OCI-LY1 (cell line): ENCODE measurements at regions not wholly inside any gene's neighbourhood (a gene's known extent, or its start where the extent isn't known, plus 50 kb on each side); places are given as distances from the start of the nearest gene placed in this dataset.
"Not testable (repeated sequence)": the region's sequence is repeated elsewhere in the genome, so short reads cannot be mapped to it uniquely, and the experiment has no call there.

Source experiments
- H2AFZ ChIP-seq: fragments of 200-600 bp; sonication (generic), shearing (Covaris generic); 2 replicates; pipeline ENCODE4 v1.6.0; 2014; ENCODE audit warnings: antibody characterized with exemption, mild to moderate bottlenecking, low read length
- H3F3A ChIP-seq: fragments of 200-600 bp; sonication (generic), shearing (Covaris generic); 2 replicates; pipeline ENCODE4 v1.6.0; 2014; ENCODE audit warnings: mild to moderate bottlenecking, antibody characterized with exemption, low read length, moderate library complexity; ENCODE audit not compliant: insufficient read depth
- H3K27ac ChIP-seq: fragments of 200-600 bp; sonication (generic); 2 replicates; pipeline ENCODE4 v1.5.1; 2014; ENCODE audit warnings: low read length, mixed run types, mild to moderate bottlenecking, low read depth; ENCODE audit not compliant: poor library complexity, severe bottlenecking
- H3K27me3 ChIP-seq: fragments of 200-600 bp; sonication (generic); 2 replicates; pipeline ENCODE4 v1.6.0; 2014; ENCODE audit warnings: antibody characterized with exemption, mild to moderate bottlenecking, low read length, moderate library complexity; ENCODE audit not compliant: insufficient read depth
- H3K36me3 ChIP-seq: fragments of 200-600 bp; sonication (generic); 2 replicates; pipeline ENCODE4 v1.6.1; 2014; ENCODE audit warnings: mild to moderate bottlenecking, antibody characterized with exemption, low read length, moderate library complexity, mixed read lengths; ENCODE audit not compliant: insufficient read depth
- H3K4me1 ChIP-seq: fragments of 200-600 bp; sonication (generic); 2 replicates; pipeline ENCODE4 v1.5.1; 2014; ENCODE audit warnings: mild to moderate bottlenecking, low read length, moderate library complexity; ENCODE audit not compliant: insufficient read depth, severe bottlenecking
- H3K4me2 ChIP-seq: fragments of 200-600 bp; sonication (generic), shearing (Covaris generic); 2 replicates; pipeline ENCODE4 v1.6.1; 2014; ENCODE audit warnings: low read length
- H3K4me3 ChIP-seq: fragments of 200-600 bp; sonication (generic); 2 replicates; pipeline ENCODE4 v1.5.1; 2014; ENCODE audit warnings: low read length, low read depth, mild to moderate bottlenecking, mixed read lengths; ENCODE audit not compliant: poor library complexity, severe bottlenecking
- H3K79me2 ChIP-seq: fragments of 200-600 bp; shearing (Covaris generic); 2 replicates; pipeline ENCODE4 v1.6.1; 2016; ENCODE audit warnings: mixed run types, low read length, mixed read lengths; ENCODE audit not compliant: insufficient read depth
- H3K9ac ChIP-seq: fragments of 200-600 bp; sonication (generic), shearing (Covaris generic); 2 replicates; pipeline ENCODE4 v1.6.1; 2014; ENCODE audit warnings: mild to moderate bottlenecking, low read length, mixed read lengths
- H3K9me2 ChIP-seq: fragments of 200-600 bp; sonication (generic), shearing (Covaris generic); 2 replicates; pipeline ENCODE4 v1.6.1; 2014; ENCODE audit warnings: low read depth, mild to moderate bottlenecking, low read length, mixed read lengths
- H3K9me3 ChIP-seq: fragments of 200-600 bp; shearing (Covaris generic); 2 replicates; pipeline ENCODE4 v1.6.1; 2014; ENCODE audit warnings: low read length, mixed read lengths
- H4K20me1 ChIP-seq: fragments of 200-600 bp; sonication (generic), shearing (Covaris generic); 2 replicates; pipeline ENCODE4 v1.6.0; 2016; ENCODE audit warnings: mild to moderate bottlenecking, low read length; ENCODE audit not compliant: insufficient read depth
- EZH2 ChIP-seq: fragments of 200-600 bp; sonication (generic), shearing (Covaris generic); IDR thresholded peaks from 2 replicates; pipeline ENCODE4 v1.8.0; 2017; ENCODE audit warnings: borderline replicate concordance, mixed run types, mild to moderate bottlenecking, antibody characterized with exemption, low read length, moderate library complexity, mixed read lengths
- TF ChIP-seq, protein P1 (sequence below): fragments of 200-600 bp; sonication (generic), shearing (Covaris generic); IDR thresholded peaks from 2 replicates; pipeline ENCODE4 v1.5.1; 2017; ENCODE audit warnings: mild to moderate bottlenecking, antibody characterized with exemption, low read length, moderate library complexity, mixed read lengths

DNA sequence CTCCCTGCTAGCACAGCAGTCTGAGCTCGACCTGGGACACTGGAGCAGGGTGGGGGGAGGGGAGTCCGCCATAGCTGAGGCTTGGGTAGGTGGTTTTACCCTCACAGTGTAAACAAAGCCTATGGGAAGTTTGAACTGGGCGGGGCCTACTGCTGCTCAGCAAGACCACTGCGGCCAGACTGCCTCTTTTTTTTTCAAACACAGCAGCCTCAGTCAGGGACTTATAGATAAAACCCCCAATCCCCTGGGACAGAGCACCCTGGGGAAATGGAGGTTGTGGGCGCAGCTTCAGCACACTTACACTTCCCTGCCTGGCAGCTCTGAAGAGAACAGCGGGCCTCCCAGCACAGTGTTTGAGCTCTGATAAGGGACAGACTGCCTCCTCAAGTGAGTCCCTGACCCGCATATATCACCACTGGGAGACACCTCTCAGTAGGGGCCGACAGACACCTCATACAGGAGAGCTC is 151.1 kb upstream of the APC start:
- H3K9me2 ChIP-seq: no peaks in the 10 kb centered on the region
- no peak overlapping the region for H3K4me3 ChIP-seq
- no peaks in the 10 kb centered on the region for H4K20me1 ChIP-seq
- H2AFZ ChIP-seq: no peak overlapping the region
- no peaks in the 10 kb centered on the region for H3K27me3 ChIP-seq
- no peak overlapping the region for H3K4me2 ChIP-seq
- H3K4me1 ChIP-seq: no peaks in the 10 kb centered on the region
- TF ChIP-seq EZH2: no peak
- TF ChIP-seq, protein P1, sequence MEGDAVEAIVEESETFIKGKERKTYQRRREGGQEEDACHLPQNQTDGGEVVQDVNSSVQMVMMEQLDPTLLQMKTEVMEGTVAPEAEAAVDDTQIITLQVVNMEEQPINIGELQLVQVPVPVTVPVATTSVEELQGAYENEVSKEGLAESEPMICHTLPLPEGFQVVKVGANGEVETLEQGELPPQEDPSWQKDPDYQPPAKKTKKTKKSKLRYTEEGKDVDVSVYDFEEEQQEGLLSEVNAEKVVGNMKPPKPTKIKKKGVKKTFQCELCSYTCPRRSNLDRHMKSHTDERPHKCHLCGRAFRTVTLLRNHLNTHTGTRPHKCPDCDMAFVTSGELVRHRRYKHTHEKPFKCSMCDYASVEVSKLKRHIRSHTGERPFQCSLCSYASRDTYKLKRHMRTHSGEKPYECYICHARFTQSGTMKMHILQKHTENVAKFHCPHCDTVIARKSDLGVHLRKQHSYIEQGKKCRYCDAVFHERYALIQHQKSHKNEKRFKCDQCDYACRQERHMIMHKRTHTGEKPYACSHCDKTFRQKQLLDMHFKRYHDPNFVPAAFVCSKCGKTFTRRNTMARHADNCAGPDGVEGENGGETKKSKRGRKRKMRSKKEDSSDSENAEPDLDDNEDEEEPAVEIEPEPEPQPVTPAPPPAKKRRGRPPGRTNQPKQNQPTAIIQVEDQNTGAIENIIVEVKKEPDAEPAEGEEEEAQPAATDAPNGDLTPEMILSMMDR: no peak
- no peak overlapping the region for H3K9ac ChIP-seq
- H3K79me2 ChIP-seq: no peaks in the 10 kb centered on the region
- no peaks in the 10 kb centered on the region for H3F3A ChIP-seq
- no peak overlapping the region for H3K27ac ChIP-seq
- H3K36me3 ChIP-seq: no peaks in the 10 kb centered on the region
- H3K9me3 ChIP-seq: no peaks in the 10 kb centered on the region

DNA sequence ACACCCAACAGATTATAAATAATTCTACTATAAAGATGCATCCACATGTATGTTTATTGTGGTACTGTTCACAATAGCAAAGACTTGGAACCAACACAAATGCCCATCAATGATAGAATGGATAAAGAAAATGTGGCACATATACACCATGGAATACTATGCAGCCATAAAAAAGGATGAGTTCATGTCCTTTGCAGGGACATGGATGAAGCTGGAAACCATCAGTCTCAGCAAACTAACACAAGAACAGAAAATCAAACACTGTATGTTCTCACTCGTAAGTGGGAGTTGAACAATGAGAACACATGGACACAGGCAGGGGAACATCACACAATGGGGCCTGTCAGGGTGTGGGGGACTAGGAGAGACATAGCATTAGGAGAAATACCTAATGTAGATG is 146.8 kb upstream of the APC start:
- H3K4me2 ChIP-seq, H3K79me2 ChIP-seq, H3K27me3 ChIP-seq, H3F3A ChIP-seq, H2AFZ ChIP-seq, H3K4me3 ChIP-seq, H3K27ac ChIP-seq, H3K36me3 ChIP-seq, H3K9me2 ChIP-seq, H3K4me1 ChIP-seq, H3K9me3 ChIP-seq, H4K20me1 ChIP-seq, H3K9ac ChIP-seq: not testable (repeated sequence)

DNA sequence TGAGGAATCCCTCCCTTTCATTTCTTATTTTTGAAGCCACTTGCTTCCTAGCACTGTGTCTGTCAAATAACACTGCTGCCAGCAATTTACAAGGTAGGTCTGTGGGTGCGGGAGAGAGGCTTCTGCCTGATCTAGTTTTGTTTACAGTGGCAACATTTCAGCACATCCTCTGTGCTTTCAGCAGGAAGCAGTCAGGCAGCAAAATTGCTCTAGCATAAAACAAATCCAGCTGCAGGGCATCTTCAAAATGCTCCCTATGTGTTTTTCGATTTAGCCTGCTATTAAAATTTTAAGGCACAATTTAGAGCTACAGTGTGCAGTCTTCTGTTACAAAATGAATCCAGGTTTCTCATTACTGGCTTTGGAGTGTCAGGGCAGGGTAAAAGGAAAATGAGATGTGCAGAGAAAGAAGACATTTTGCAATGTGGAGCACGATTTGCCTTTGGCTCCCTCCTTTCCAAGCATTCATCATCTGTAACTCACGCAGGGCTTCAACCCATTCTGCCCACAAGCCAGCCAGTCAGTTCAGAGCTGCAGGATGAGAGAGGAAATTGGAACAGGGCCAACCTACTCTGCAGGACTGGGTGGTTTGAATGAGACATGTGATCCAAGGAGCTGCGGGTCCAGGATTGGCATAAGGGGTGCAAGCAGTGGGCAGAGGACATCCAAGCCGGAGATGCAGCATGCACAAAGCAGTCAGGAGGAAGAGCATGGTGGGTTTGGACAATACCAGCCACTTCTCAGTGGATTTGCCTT is 143.4 kb upstream of the APC start:
- H3K4me2 ChIP-seq: no peak overlapping the region
- TF ChIP-seq, protein P1: no peak
- no peak for TF ChIP-seq EZH2
- H2AFZ ChIP-seq: no peak overlapping the region

DNA sequence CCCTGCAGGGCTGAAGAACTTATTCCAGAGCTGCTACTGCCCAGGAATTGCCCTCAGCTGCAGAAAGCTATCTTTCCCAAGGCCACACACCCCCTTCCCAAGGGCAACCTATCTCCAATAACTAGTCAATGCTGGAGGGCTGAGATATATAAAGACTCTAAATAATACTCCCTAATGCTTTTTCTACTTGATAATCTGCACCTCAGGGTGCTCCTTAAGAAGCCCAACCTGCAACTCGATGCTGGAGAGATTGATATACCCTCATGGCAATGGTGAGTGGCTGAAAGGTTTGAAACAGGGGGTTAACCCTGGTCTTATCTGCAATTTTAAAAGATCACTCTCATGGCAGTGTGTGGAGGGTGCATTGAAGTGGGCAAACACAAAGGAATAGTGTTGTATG is 142.7 kb upstream of the APC start:
- H3K4me1 ChIP-seq: no peaks in the 10 kb centered on the region
- H3K79me2 ChIP-seq: no peaks in the 10 kb centered on the region
- H3K9me2 ChIP-seq: no peaks in the 10 kb centered on the region
- no peak overlapping the region for H3K27ac ChIP-seq
- no peak for TF ChIP-seq EZH2
- TF ChIP-seq, protein P1: no peak
- no peak overlapping the region for H3K4me2 ChIP-seq
- H3K9me3 ChIP-seq: no peaks in the 10 kb centered on the region
- H4K20me1 ChIP-seq: no peaks in the 10 kb centered on the region
- no peak overlapping the region for H3K4me3 ChIP-seq
- no peaks in the 10 kb centered on the region for H3K36me3 ChIP-seq
- no peak overlapping the region for H2AFZ ChIP-seq
- H3F3A ChIP-seq: no peaks in the 10 kb centered on the region
- no peaks in the 10 kb centered on the region for H3K27me3 ChIP-seq
- H3K9ac ChIP-seq: no peak overlapping the region

More for the DNA sequence above, 143.4 kb upstream of the APC start:
- no peaks in the 10 kb centered on the region for H3K4me1 ChIP-seq
- H3K9me2 ChIP-seq: no peaks in the 10 kb centered on the region
- H3K36me3 ChIP-seq: no peaks in the 10 kb centered on the region
- no peaks in the 10 kb centered on the region for H3K79me2 ChIP-seq
- H3K27ac ChIP-seq: no peak overlapping the region
- no peak overlapping the region for H3K9ac ChIP-seq
- H3F3A ChIP-seq: no peaks in the 10 kb centered on the region
- H4K20me1 ChIP-seq: no peaks in the 10 kb centered on the region
- H3K9me3 ChIP-seq: no peaks in the 10 kb centered on the region
- H3K27me3 ChIP-seq: no peaks in the 10 kb centered on the region
- no peak overlapping the region for H3K4me3 ChIP-seq
